ENCODE measurements at regions not wholly inside any gene's neighbourhood (a gene's known extent, or its start where the extent isn't known, plus 50 kb on each side); places are given as distances from the start of the nearest gene placed in this dataset.

- DNase-seq (ENCODE audit: low read depth in 2 of 2) = no peak
Measured at GRCh38 chr12:124415064-124415463, 120.2 kb downstream of the RFLNA start.

- DNase-seq (ENCODE audit: low read depth in 2 of 2) = no peak
Measured at GRCh38 chr12:124413915-124414314, 119.0 kb downstream of the RFLNA start.

GRCh38 chr12:124413401-124413800 lies 118.5 kb downstream of the RFLNA start:
- no peak for DNase-seq (ENCODE audit: low read depth in 2 of 2)

GRCh38 chr12:124412646-124413015 lies 117.7 kb downstream of the RFLNA start:
- DNase-seq (ENCODE audit: low read depth in 2 of 2) = no peak

GRCh38 chr12:124411953-124412645 lies 117.2 kb downstream of the RFLNA start:
- no peak for DNase-seq (ENCODE audit: low read depth in 2 of 2)

- DNase-seq (ENCODE audit: low read depth in 2 of 2) = peak; percentile 83 to 84
Measured at GRCh38 chr12:124411281-124411878, 116.5 kb downstream of the RFLNA start.

GRCh38 chr12:124410354-124411175 lies 115.7 kb downstream of the RFLNA start:
- no peak for DNase-seq (ENCODE audit: low read depth in 2 of 2)

- DNase-seq (ENCODE audit: low read depth in 2 of 2) = no peak
Measured at GRCh38 chr12:124408822-124409517, 114.1 kb downstream of the RFLNA start.

GRCh38 chr12:124407074-124407473 lies 112.2 kb downstream of the RFLNA start:
- DNase-seq (ENCODE audit: low read depth in 2 of 2) = no peak

GRCh38 chr12:124406043-124406442 lies 111.2 kb downstream of the RFLNA start:
- no peak for DNase-seq (ENCODE audit: low read depth in 2 of 2)

GRCh38 chr12:124405592-124405991 lies 110.7 kb downstream of the RFLNA start:
- no peak for DNase-seq (ENCODE audit: low read depth in 2 of 2)

- no peak for DNase-seq (ENCODE audit: low read depth in 2 of 2)
Measured at GRCh38 chr12:124405151-124405550, 110.3 kb downstream of the RFLNA start.

GRCh38 chr12:124404162-124404784 lies 109.4 kb downstream of the RFLNA start:
- DNase-seq (ENCODE audit: low read depth in 2 of 2) = no peak

- DNase-seq (ENCODE audit: low read depth in 2 of 2) = no peak
Measured at GRCh38 chr12:124403273-124403672, 108.4 kb downstream of the RFLNA start.

- DNase-seq (ENCODE audit: low read depth in 2 of 2) = no peak
Measured at GRCh38 chr12:124402248-124403066, 107.6 kb downstream of the RFLNA start.

GRCh38 chr12:124401704-124402221 lies 106.9 kb downstream of the RFLNA start:
- DNase-seq (ENCODE audit: low read depth in 2 of 2) = no peak

- DNase-seq (ENCODE audit: low read depth in 2 of 2) = no peak
Measured at GRCh38 chr12:124400124-124400523, 105.2 kb downstream of the RFLNA start.

GRCh38 chr12:124399622-124400021 lies 104.7 kb downstream of the RFLNA start:
- no peak for DNase-seq (ENCODE audit: low read depth in 2 of 2)

- no peak for DNase-seq (ENCODE audit: low read depth in 2 of 2)
Measured at GRCh38 chr12:124398578-124399227, 103.8 kb downstream of the RFLNA start.
